Muscle layer of duodenum (tissue), 2 donors: ENCODE measurements at regions not wholly inside any gene's neighbourhood (a gene's known extent, or its start where the extent isn't known, plus 50 kb on each side); places are given as distances from the start of the nearest gene placed in this dataset.
"Not testable (repeated sequence)": the region's sequence is repeated elsewhere in the genome, so short reads cannot be mapped to it uniquely, and the experiment has no call there.

Experiments used
- H3K27ac ChIP-seq: one replicate; pipeline ENCODE4 v1.7.0; 2013; ENCODE audit warnings: mild to moderate bottlenecking, low read length
- H3K27me3 ChIP-seq: one replicate; pipeline ENCODE4 v1.7.0; 2013; ENCODE audit warnings: low read depth, mild to moderate bottlenecking, control low read depth, low read length
- H3K36me3 ChIP-seq, 2 donors: one replicate each; pipeline ENCODE4 v1.7.0; 2013; ENCODE audit warnings: low read length in 2 of 2, control low read depth in 1 of 2, mild to moderate bottlenecking in 1 of 2; ENCODE audit not compliant: insufficient read depth in 2 of 2, control insufficient read depth in 1 of 2
- H3K4me1 ChIP-seq, 2 donors: one replicate each; pipeline ENCODE4 v1.7.0; 2013; ENCODE audit warnings: low read length in 2 of 2, mild to moderate bottlenecking in 2 of 2, control low read depth in 1 of 2, moderate library complexity in 1 of 2; ENCODE audit not compliant: insufficient read depth in 2 of 2, control insufficient read depth in 1 of 2
- H3K4me3 ChIP-seq, 2 donors: one replicate each; pipeline ENCODE4 v1.7.0; 2013; ENCODE audit warnings: low read length in 2 of 2, low read depth in 1 of 2, mild to moderate bottlenecking in 1 of 2
- H3K9me3 ChIP-seq, 2 donors: one replicate each; pipeline ENCODE4 v1.7.0; 2013; ENCODE audit warnings: low read length in 2 of 2, control low read depth in 1 of 2, mild to moderate bottlenecking in 1 of 2; ENCODE audit not compliant: control insufficient read depth in 1 of 2
- donor health status: healthy.

DNA sequence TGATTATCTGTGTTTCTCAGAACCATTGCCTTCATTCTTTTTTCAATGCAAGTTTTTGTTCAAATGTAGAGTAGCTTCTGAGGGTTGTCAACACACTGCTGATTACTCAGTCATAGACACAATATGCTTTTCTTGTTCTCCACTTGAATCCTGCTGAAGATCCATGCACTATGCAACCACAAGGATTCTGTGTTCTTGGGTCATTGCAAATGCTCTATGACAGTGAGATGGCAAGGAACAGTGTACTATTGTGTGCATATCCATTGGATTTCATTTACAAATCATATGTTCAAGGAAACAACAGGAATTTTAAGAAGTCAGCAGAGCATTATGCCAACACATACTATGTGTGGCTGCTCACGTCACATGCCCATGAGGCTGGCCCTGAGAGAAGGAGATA is 1590.2 kb downstream of the EFNA5 start:
- Histone ChIP-seq H3K27ac (no peak overlapping the region), H3K27me3 (no peaks in the 10 kb centered on the region), H3K9me3 (no peaks in the 10 kb centered on the region), H3K36me3 (no peaks in the 10 kb centered on the region), H3K4me1 (no peaks in the 10 kb centered on the region), H3K4me3 (no peak overlapping the region)

- Histone ChIP-seq H3K9me3 (no peaks in the 10 kb centered on the region), H3K4me1 (no peaks in the 10 kb centered on the region), H3K4me3 (no peak overlapping the region), H3K27me3 (no peaks in the 10 kb centered on the region), H3K27ac (no peak overlapping the region), H3K36me3 (no peaks in the 10 kb centered on the region)
Observed at GRCh38 chr5:106076655-106077054, 1594.1 kb downstream of the EFNA5 start.

DNA sequence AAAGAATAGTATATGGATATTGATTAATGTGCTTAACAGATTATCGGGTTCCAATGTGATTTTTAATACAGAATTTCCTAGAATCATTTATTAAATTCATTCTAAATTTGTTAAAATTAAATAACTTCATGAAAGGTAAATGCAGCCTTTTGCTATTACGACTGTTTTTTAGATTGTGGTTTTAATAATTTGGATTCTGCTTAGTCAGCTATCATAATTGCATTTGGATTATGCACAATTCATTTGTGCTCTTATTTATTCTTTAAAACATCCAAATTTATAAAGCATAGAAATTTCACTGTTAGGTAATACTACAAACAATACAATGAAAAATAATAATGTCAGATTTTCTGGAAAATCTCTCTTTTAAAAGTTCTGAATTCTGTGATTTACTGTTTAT is 1598.5 kb downstream of the EFNA5 start:
- no peaks in the 10 kb centered on the region for H3K36me3 ChIP-seq
- H3K4me1 ChIP-seq = no peaks in the 10 kb centered on the region
- no peak overlapping the region for H3K4me3 ChIP-seq
- no peaks in the 10 kb centered on the region for H3K27me3 ChIP-seq
- no peak overlapping the region for H3K27ac ChIP-seq
- H3K9me3 ChIP-seq = peaks cover 7 to 10% of the 10 kb centered on the region in 2 donors

DNA sequence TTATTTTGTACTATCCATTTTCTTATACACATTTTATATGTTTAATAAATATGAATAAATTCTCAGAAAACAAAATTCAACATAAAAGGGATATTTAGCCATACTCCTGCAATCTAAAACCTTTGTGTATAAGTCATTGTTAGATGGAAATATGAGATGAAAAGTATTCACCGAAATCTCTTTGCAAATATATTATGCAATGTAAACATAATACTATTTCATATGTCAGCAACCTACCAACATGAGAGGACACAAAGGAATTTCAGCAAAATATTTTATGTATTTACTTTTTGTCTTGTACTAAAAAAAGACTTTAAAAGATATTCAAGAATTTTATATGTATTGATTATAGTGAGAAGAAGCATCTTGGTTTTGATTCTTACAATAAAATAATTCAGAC is 1623.4 kb downstream of the EFNA5 start:
- no peaks in the 10 kb centered on the region for H3K4me1 ChIP-seq
- H3K4me3 ChIP-seq = no peak overlapping the region
- H3K27ac ChIP-seq = no peak overlapping the region
- no peaks in the 10 kb centered on the region for H3K27me3 ChIP-seq
- H3K36me3 ChIP-seq = no peaks in the 10 kb centered on the region
- no peaks in the 10 kb centered on the region for H3K9me3 ChIP-seq

DNA sequence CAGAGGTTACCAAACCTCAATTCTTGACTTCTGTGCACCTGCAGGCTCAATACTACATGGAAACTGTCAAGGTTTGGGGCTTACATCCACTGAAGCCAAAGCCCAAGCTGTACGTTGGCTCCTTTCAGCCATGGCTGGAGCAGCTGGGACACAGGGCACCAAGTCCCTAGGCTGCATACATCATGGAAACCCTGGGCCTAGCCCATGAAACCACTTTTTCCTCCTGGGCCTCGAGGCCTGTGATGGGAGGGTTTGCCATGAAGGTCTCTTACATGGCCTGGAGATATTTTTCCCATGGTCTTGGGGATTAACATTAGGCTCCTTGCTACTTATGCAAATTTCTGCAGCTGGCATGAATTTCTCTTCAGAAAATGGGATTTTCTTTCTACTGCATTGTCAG is 1638.7 kb downstream of the EFNA5 start:
- not testable (repeated sequence) for H3K27ac ChIP-seq, H3K36me3 ChIP-seq, H3K4me1 ChIP-seq, H3K27me3 ChIP-seq, H3K4me3 ChIP-seq, H3K9me3 ChIP-seq

DNA sequence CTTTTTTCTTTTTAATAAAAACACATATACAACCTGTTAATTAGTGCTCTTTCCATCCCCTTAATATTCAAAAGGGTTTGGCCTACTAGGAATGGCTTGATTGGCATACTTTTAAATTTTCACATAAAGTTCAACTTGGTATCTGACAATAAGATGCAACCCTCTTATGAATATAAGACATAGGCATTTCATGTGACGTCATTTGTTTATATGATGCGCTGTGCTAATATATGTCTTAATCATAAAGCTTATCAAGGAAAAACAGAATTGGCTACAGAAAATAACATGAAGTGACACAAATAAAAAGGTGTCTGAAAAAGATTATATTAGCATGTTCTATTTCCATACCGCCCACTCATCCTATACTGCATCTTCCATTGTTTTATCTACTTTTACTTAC is 1642.4 kb downstream of the EFNA5 start:
- Histone ChIP-seq H3K27me3 (no peaks in the 10 kb centered on the region), H3K4me3 (no peak overlapping the region), H3K9me3 (peaks cover 0 to 4% of the 10 kb centered on the region in 2 donors), H3K27ac (no peak overlapping the region), H3K4me1 (no peaks in the 10 kb centered on the region), H3K36me3 (no peaks in the 10 kb centered on the region)

DNA sequence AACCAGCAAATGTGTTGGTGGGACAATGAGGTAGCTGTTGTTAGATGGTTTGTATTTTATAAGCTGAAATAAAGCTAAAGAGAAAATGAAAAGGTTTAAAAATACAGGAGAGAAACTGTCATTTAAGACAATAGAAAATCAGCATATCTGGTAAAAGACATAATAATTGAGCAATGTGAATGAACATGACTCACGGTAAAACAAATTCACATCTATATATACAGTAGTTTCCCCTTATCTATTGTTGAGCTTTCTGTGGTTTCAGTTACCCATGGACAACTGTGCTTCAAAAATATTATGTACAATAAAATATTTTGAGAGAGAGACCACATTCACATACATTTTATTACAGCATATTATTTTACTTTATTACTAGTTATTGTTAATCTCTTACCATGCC is 1649.8 kb downstream of the EFNA5 start:
- Histone ChIP-seq H3K36me3 (no peaks in the 10 kb centered on the region), H3K27me3 (no peaks in the 10 kb centered on the region), H3K4me3 (no peak overlapping the region), H3K9me3 (no peaks in the 10 kb centered on the region), H3K27ac (no peak overlapping the region), H3K4me1 (no peaks in the 10 kb centered on the region)

GRCh38 chr5:106019261-106019660 is 1651.5 kb downstream of the EFNA5 start:
- Histone ChIP-seq H3K27me3 (no peaks in the 10 kb centered on the region), H3K4me3 (no peak overlapping the region), H3K4me1 (no peaks in the 10 kb centered on the region), H3K27ac (no peak overlapping the region), H3K9me3 (no peaks in the 10 kb centered on the region), H3K36me3 (no peaks in the 10 kb centered on the region)

GRCh38 chr5:106017243-106017857 is 1653.4 kb downstream of the EFNA5 start:
- no peaks in the 10 kb centered on the region for H3K4me1 ChIP-seq
- no peaks in the 10 kb centered on the region for H3K9me3 ChIP-seq
- H3K27ac ChIP-seq = no peak overlapping the region
- H3K36me3 ChIP-seq = no peaks in the 10 kb centered on the region
- no peak overlapping the region for H3K4me3 ChIP-seq
- H3K27me3 ChIP-seq = no peaks in the 10 kb centered on the region

DNA sequence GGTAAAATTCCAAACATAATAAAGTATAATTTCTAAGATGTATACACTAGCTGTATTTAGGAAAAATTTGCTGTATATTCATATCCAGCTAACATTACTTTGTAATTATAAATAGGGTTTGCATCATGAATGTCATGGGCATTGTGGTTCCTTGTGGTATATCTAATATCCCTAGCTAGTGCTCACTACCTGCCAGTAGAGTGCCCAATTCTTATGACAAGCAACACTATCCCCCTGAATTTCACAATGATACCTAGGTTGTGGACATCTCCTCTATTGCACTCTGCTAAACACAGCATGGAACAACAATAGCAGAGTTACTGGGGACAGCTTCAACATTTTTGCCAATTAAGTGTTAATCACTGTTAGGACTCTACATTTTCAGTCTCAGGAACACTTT is 1656.5 kb downstream of the EFNA5 start:
- Histone ChIP-seq H3K27me3 (no peaks in the 10 kb centered on the region), H3K9me3 (no peaks in the 10 kb centered on the region), H3K27ac (no peak overlapping the region), H3K4me1 (no peaks in the 10 kb centered on the region), H3K4me3 (no peak overlapping the region), H3K36me3 (no peaks in the 10 kb centered on the region)

DNA sequence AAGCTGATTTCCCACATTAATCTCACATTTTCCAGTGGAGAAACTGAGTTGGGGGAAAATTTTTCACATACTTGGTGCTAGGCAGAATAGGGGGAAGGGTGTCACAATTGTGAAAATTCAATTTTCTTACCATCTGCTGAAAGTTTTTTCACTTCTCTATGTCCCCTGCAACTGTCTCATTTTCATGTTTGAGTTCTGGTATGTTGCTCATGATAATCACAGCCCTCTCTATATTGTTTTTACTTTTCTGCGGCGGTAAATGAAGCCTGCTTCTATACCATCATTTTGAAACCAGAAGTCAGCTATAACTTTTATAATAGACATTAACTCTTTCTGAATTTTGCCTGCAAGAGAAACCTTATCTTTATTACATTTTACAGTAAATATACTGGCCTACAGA is 1664.5 kb downstream of the EFNA5 start:
- H3K36me3 ChIP-seq = no peaks in the 10 kb centered on the region
- H3K9me3 ChIP-seq = no peaks in the 10 kb centered on the region
- H3K4me3 ChIP-seq = no peak overlapping the region
- no peaks in the 10 kb centered on the region for H3K4me1 ChIP-seq
- no peak overlapping the region for H3K27ac ChIP-seq
- no peaks in the 10 kb centered on the region for H3K27me3 ChIP-seq

- not testable (repeated sequence) for H3K27ac ChIP-seq
Observed at GRCh38 chr5:105998991-105999390, 1671.7 kb downstream of the EFNA5 start.

More at GRCh38 chr5:105998991-105999390, 1671.7 kb downstream of the EFNA5 start:
- H3K4me1 ChIP-seq, H3K27me3 ChIP-seq, H3K36me3 ChIP-seq, H3K4me3 ChIP-seq, H3K9me3 ChIP-seq: not testable (repeated sequence)
